Activated CD4-positive, alpha-beta T cell treated with anti-CD3 and anti-CD28 coated beads for 48 hours (primary cell): ENCODE measurements at regions not wholly inside any gene's neighbourhood (a gene's known extent, or its start where the extent isn't known, plus 50 kb on each side); places are given as distances from the start of the nearest gene placed in this dataset.

Experiments
- DNase-seq: peaks from one replicate; pipeline ENCODE4 v3.0.0-alpha.2; 2020

GRCh38 chr4:111775556-111776297 lies 369.5 kb upstream of the FAM241A start:
- no peak for DNase-seq

DNA sequence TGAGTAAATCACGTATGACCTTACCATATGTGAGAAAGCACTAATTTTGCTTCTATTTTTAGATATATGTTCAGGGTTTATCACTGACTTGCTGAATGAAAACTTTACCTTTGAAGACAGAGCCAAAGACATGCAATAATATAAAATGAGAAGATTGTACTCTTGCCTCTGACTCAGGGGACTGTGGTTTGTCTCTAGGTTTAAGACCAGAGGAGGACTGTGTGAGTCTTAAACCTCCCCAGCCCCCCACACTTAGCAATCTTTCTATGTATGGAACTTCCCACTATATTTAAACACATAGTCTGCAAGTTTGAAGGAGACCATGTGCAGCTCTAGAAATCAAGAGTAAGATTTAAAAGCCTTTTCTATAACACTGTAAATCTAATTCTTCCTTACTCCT lies 368.7 kb upstream of the FAM241A start:
- no peak for DNase-seq

- DNase-seq = no peak
Observed at GRCh38 chr4:111778543-111778942, 366.7 kb upstream of the FAM241A start.

DNA sequence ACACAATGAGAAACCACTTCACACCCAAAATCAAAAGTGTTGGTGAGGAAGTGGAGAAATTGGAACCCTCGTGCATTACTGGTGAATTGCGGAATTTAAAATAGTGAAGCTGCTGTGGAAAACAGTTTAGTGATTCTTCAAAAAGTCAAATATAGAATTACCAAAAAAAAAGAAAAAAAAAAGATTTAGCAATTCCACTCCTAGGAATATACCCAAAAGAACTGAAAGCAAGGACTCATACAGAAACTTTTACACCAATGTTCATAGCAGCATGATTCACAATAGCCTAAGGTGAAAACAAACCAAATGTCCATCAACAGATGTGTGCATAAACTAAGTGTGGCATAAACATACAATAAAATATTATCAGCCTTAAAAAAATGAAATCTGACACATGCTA lies 364.3 kb upstream of the FAM241A start:
- DNase-seq = no peak

DNA sequence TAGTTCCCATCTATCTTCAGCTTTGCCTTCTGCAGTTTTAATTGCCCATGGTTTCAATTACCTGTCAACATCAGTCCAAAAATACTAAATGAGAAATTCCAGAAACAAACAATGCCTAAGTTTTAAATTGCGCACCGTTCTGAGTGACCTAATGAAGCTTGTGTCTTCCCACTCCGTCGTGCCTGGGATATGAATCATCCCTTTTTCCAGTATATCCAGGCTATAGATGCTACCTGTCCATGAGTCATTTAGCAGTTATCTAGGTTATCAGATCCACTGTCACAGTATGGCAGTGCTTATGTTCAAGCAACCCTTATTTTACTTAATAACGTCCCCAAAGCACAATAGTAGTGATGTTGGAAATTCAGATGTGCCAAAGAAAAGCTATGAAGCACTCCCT lies 363.6 kb upstream of the FAM241A start:
- DNase-seq = no peak

DNA sequence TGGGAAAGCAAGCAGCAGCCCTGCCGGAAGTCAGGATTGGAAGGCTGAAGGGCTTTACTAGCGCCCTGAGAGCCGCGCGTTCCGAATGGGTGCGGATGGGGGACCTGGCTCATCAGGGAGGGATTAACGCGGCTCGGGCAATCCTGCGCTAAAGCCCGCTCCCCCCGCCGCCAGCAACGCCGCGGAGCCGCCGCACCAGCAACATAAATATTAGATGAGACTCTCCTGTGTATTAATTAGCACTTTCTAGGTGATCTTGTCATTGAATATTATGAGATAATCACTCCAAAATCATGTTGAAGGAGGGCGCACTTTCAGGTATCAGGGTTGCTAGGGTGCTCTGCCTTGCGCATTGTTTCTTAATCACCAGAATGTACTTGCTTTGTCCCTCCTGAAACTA lies 357.2 kb upstream of the FAM241A start:
- no peak for DNase-seq

DNA sequence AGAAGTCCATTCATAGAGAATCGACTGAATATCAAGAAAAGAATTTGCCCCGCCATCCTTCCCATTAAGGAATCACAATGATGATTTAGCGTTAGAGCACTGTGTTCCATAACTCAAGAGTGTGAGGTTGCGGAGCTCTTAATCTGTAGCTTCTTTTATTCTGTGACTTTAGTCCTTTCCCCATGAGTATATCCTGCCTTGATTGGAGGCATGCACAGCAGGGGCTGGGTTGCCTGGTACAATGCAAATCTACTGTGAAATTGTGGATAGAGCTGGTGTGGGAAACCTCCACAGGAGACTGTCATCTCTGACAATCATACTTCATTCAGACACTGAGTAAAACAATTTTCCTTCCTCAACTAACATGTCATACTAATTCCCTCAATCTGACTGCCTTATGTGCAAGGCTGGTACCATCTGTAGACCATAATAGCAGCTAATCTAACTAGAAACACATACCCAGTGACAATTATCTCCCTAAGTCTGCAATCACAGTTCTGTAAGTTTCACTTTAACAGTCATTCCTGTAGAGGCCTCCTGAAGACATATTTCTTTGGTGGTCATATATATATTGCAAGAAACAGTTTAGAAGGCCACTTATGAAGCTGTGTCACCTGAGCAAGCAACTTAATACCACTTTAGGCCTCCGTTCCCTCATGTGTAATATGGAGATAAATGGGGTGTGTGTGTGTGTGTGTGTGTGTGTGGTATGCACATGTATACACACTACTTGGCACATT lies 355.2 kb upstream of the FAM241A start:
- DNase-seq = no peak

- no peak for DNase-seq
Observed at GRCh38 chr4:111792632-111793031, 352.6 kb upstream of the FAM241A start.

DNA sequence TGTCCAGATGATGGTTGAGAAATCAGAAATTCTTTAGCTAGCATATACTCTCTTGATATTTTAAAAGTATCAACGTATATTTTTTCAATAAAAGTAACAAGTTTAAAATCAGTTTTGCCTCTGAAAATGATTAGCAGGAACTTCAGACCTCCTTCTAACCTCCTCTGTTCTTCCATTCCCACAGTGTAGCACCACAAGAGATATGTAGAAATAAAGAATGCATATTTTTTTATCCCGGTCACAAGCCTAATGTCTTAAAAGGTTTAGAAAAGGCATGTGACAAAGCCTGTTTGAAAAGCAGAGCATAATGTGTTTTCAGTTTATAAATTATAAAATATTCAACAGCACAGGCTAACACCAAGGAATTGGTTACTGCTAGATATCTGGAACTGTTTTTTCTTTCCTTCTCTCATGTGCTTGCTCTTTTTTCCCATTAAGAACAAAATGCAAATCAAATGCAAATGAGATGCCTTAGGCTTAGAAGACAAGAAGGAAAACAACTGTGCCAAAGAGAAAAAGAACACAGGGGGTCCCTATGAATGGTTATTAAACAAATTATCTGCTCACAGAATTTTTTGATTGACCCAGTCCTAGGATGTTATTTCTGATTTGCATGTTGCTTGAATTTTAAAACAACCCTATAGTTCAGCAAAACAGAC lies 351.7 kb upstream of the FAM241A start:
- no peak for DNase-seq

DNA sequence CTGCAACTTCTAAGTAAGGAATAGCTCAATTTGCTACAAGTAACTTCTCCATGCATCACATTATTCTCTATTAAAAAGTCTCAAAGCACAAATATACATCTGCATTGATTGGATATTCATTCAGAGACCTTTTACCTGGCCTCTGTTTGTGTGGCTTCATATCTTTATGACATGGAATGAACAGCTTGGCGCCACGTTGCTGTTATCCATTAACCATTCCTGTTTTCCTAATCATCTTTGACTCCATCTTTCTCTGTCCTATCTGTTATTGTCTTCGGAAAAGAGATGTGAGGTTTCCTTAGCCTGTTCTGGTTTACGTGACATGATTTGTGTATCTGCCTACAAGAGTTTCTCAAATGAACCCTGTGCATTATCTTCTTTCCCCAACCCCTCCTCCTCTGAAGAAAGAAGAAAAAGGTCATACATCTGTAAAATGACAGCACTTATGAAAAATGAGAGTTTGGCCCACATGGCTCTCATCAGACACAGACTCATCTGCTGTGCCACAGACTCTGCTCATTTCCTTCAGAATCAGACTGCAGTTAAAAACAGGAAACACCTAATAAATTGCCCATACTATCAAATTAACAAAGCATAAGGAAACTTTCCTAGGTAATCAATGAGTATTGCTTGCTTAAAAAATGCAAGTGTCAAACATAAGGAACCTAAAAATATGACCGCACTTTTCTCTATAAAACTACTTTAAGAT lies 347.6 kb upstream of the FAM241A start:
- DNase-seq = no peak

DNA sequence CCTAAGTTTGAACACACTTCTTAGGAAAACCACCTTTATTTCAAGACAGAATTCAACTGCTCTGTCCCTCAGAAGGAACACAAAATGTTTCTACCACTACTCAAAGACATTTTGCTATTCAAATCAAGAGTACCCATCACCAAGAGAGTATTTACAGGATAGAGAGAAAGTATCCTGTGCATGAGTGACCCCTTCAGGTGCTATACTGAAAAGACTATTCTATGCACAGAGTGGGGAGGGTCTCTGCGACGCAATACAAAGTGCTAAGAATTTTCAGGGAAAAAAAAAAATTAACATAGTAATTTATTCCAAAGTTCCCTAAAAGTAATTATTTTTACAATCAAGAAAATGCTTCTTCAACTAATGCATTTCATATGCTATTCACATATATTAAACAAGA lies 346.4 kb upstream of the FAM241A start:
- no peak for DNase-seq

DNA sequence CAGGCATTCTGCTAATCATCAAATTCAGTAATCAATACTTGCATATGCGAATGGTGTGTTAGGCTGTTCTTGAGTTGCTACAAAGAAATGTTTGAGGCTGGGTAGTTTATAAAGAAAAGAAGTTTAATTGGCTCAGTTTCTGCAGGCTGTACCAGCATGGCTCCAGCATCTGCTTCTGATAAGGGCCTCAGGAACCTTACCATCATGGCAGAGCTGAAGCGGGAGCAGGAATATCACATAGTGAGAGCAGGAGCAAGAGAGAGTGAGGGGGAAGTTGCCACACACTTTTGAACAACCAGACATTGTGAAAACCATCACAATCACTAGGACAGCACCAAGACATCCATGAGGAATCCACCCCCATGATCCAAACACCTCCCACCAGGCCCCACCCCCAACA lies 344.7 kb upstream of the FAM241A start:
- no peak for DNase-seq

GRCh38 chr4:111802191-111802590 lies 343.1 kb upstream of the FAM241A start:
- no peak for DNase-seq

DNA sequence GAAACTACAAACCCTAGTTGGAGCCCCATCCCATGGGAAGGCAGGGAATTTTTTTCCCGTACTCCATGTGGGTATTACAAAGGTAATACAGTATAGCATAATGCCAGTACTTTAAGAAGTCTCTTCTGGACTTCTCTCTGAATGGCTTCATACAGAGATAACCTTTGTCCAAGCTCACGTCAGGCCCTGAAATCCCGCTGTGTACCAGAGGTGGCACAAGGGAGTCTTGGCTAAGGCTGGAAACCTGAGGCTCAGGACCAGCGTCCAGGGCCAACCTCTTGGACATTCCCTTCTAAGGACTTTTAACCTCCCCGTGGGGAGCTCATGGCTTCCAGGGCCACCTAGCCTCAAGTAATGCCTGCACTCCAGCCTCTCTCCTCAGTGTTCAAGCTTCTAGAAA lies 338.9 kb upstream of the FAM241A start:
- DNase-seq = no peak

DNA sequence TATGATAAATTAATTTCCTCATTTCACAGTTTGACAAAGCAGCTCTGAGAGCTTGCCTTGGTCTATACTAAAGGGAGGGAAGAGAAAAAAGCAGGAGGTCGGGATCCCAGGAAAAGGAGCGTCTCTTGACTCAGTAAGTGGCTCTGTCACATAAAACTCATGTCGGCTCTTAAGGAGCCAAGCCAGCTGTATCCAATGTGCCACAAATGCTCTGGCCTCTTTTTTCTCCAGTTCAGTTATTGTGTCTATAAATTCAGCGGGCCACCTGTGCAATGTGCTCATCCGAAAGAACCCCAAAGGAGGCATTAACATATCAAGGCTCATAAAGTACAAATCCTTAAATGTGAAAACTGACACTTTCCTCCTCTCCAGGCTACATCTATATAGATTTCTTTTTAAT lies 337.7 kb upstream of the FAM241A start:
- DNase-seq = no peak

- DNase-seq = no peak
Observed at GRCh38 chr4:111808174-111808573, 337.1 kb upstream of the FAM241A start.

GRCh38 chr4:111811661-111812060 lies 333.6 kb upstream of the FAM241A start:
- DNase-seq = no peak

- no peak for DNase-seq
Observed at GRCh38 chr4:111812114-111812513, 333.1 kb upstream of the FAM241A start.

DNA sequence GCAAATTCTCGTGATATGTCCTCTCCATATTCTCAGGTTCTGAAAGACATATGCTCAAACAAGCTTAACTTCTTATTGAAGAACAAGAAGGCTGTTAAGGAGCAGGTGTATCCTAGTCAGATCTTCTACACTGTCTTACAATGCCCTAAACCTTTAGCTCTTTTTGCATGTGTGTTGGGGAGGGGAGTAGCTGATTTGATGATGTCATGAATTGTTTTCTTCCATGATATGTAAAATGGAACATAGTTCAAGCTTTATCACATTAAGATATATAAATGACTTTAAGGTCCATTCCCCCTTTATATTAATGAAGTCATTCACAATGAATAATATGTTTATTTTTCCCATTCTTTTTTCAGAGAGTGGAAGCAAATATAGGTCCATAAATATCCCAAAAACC lies 332.5 kb upstream of the FAM241A start:
- no peak for DNase-seq

GRCh38 chr4:111813555-111814140 lies 331.6 kb upstream of the FAM241A start:
- no peak for DNase-seq

- no peak for DNase-seq
Observed at GRCh38 chr4:111814961-111815360, 330.3 kb upstream of the FAM241A start.

DNA sequence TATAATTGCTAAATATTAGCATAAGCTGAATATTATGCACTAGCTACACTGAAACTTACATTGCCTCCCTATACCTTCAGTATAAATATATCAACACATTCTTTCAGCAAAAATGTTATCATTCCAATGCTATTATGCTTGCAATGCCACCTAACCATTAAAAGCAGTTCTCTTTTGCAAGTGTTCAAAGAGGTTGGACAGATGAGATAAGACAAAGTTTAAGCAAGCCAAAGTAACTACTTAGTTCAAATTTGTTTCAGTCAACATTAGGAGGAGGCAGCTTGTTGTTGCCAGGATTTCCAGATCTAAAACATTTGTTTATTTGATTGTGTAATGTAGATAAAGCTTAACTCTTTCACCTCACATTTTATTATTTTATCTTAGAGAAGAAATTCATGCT lies 323.9 kb upstream of the FAM241A start:
- no peak for DNase-seq

GRCh38 chr4:111836601-111837000 lies 308.7 kb upstream of the FAM241A start:
- DNase-seq = no peak
